PFSK-1 (cell line): ENCODE measurements at regions not wholly inside any gene's neighbourhood (a gene's known extent, or its start where the extent isn't known, plus 50 kb on each side); places are given as distances from the start of the nearest gene placed in this dataset.

Source experiments
- POLR2AphosphoS5 ChIP-seq: IDR thresholded peaks from 2 replicates; pipeline ENCODE4 v1.6.1; 2012; ENCODE audit warnings: low read depth, mild to moderate bottlenecking, control low read depth, low read length, moderate library complexity
- REST ChIP-seq, 2 experiments: IDR thresholded peaks; 2 replicates each; pipeline versions ENCODE4 v1.6.1 to v1.8.0; 2011 to 2012; ENCODE audit warnings: low read depth in 2 of 2, low read length in 2 of 2, control low read depth in 1 of 2, inconsistent platforms in 1 of 2, mild to moderate bottlenecking in 1 of 2, moderate library complexity in 1 of 2; ENCODE audit not compliant: insufficient read depth in 1 of 2
- SIN3A ChIP-seq: IDR thresholded peaks from 2 replicates; pipeline ENCODE4 v1.6.1; 2012; ENCODE audit warnings: mild to moderate bottlenecking, low read length, moderate library complexity, borderline replicate concordance; ENCODE audit not compliant: insufficient read depth
- TAF1 ChIP-seq: IDR thresholded peaks from 2 replicates; pipeline ENCODE4 v1.6.1; 2012; ENCODE audit warnings: low read length, control low read depth, borderline replicate concordance; ENCODE audit not compliant: insufficient read depth

GRCh38 chr12:20260851-20261250 lies 107.5 kb upstream of the PDE3A start:
- no peak for TF ChIP-seq SIN3A
- no peak for TF ChIP-seq POLR2AphosphoS5
- TF ChIP-seq TAF1: no peak
- no peak for TF ChIP-seq REST (IDR thresholded peaks at IDR 0.05; ENCODE audit: insufficient read depth in 1 of 2, low read depth in 2 of 2, low read length in 2 of 2)
